ENCODE measurements at regions not wholly inside any gene's neighbourhood (a gene's known extent, or its start where the extent isn't known, plus 50 kb on each side); places are given as distances from the start of the nearest gene placed in this dataset.

- ChIA-PET CTCF (ENCODE audit: low intra/inter-chr PET ratio) (no interaction called here), POLR2A (no interaction called here)
- Histone ChIP-seq H3K4me2 (ENCODE audit: insufficient read depth, low read length) (no peak overlapping the region), H3K4me1 (replicated peaks in 1 of 2; ENCODE audit: control insufficient read depth in 2 of 2, insufficient read depth in 2 of 2, low read length in 2 of 2) (no peaks in the 10 kb centered on the region), H3K4me3 (no peak overlapping the region), H3K9me3 (replicated peaks; ENCODE audit: control insufficient read depth, insufficient read depth, low read depth, low read length) (no peaks in the 10 kb centered on the region; the same call in 1 of the 2 replicates), H3K27ac (ENCODE audit: extremely low read depth, low read depth, low read length) (no peak overlapping the region), H4K20me1 (replicated peaks; ENCODE audit: control insufficient read depth, insufficient read depth, low read length) (no peaks in the 10 kb centered on the region), H3K9ac (ENCODE audit: insufficient read depth in 1 of 2, low read depth in 2 of 2, low read length in 2 of 2) (no peak overlapping the region), H3K79me2 (ENCODE audit: control insufficient read depth, insufficient read depth, low read length) (no peaks in the 10 kb centered on the region), H3K36me3 (ENCODE audit: control insufficient read depth, insufficient read depth, low read length) (no peaks in the 10 kb centered on the region), H2AFZ (ENCODE audit: low read depth, low read length) (no peak overlapping the region), H3K9me1 (ENCODE audit: control insufficient read depth, insufficient read depth, low read length) (no peaks in the 10 kb centered on the region), H3K27me3 (ENCODE audit: control insufficient read depth in 2 of 2, insufficient read depth in 2 of 2, low read length in 2 of 2) (no peaks in the 10 kb centered on the region)
- FAIRE-seq (no peak), ATAC-seq (no peak), DNase-seq (ENCODE audit: extremely low read depth in 1 of 4, low spot score in 3 of 4) (no peak)
- intact Hi-C loops (cut with micrococcal nuclease) (no loop called here), in situ Hi-C loops (cut with MboI) (no loop called here)
- TF ChIP-seq FUS (optimal IDR thresholded peaks at IDR 0.05; ENCODE audit: low read depth, low read length) = no peak
- TF ChIP-seq XRCC3 (IDR thresholded peaks at IDR 0.05) = no peak
- TF ChIP-seq E4F1 (CRISPR knock-in tag; IDR thresholded peaks at IDR 0.05; ENCODE audit: borderline replicate concordance) = no peak
- TF ChIP-seq ZNF511 (CRISPR knock-in tag; IDR thresholded peaks at IDR 0.05) = no peak
- no peak for TF ChIP-seq ARID2 (IDR thresholded peaks at IDR 0.05)
- no peak for TF ChIP-seq ZHX1 (conservative IDR thresholded peaks at IDR 0.05; ENCODE audit: low read length)
- no peak for TF ChIP-seq YBX1 (IDR thresholded peaks at IDR 0.05)
- 0% methylated on average over 4 of the region's 4 CpGs for WGBS (ENCODE audit: insufficient coverage, low coverage, missing lambda C conversion rate)
- BruUV-seq (replicated peaks) = no TSS peak
Measured at GRCh38 chr15:53203454-53203853, 413.3 kb upstream of the ONECUT1 start.
